ENCODE measurements at regions not wholly inside any gene's neighbourhood (a gene's known extent, or its start where the extent isn't known, plus 50 kb on each side); places are given as distances from the start of the nearest gene placed in this dataset.

- Histone ChIP-seq H3K27ac (no peak overlapping the region), H3K36me3 (no peaks in the 10 kb centered on the region), H3K9me3 (replicated peaks in 1 of 11) (peaks cover 0 to 17% (median 12%) of the 10 kb centered on the region in 11 experiments; a peak in 15 of 22 replicates), H3K4me2 (no peak overlapping the region), H3K27me3 (no peaks in the 10 kb centered on the region), H3K4me1 (no peaks in the 10 kb centered on the region), H3K4me3 (no peak overlapping the region), H3K9ac (no peak overlapping the region), H4K20me1 (no peaks in the 10 kb centered on the region)
- no peak for TF ChIP-seq Cebpa-rat (IDR thresholded peaks at IDR 0.05)
Measured at GRCh38 chr6:148044921-148045320, 297.7 kb upstream of the SASH1 start.

- H3K36me3 ChIP-seq = no peaks in the 10 kb centered on the region
- no peaks in the 10 kb centered on the region for H3K27me3 ChIP-seq
- no peak for TF ChIP-seq Cebpa-rat (IDR thresholded peaks at IDR 0.05)
- H4K20me1 ChIP-seq = no peaks in the 10 kb centered on the region
- no peak overlapping the region for H3K4me3 ChIP-seq
- H3K4me1 ChIP-seq = no peaks in the 10 kb centered on the region
- no peak overlapping the region for H3K9ac ChIP-seq
- no peak overlapping the region for H3K27ac ChIP-seq
- peaks cover 0 to 10% (median 4%) of the 10 kb centered on the region in 11 experiments; a peak in 8 of 22 replicates for H3K9me3 ChIP-seq (replicated peaks in 1 of 11)
- H3K4me2 ChIP-seq = no peak overlapping the region
Measured at GRCh38 chr6:148053209-148053608, 289.4 kb upstream of the SASH1 start.

DNA sequence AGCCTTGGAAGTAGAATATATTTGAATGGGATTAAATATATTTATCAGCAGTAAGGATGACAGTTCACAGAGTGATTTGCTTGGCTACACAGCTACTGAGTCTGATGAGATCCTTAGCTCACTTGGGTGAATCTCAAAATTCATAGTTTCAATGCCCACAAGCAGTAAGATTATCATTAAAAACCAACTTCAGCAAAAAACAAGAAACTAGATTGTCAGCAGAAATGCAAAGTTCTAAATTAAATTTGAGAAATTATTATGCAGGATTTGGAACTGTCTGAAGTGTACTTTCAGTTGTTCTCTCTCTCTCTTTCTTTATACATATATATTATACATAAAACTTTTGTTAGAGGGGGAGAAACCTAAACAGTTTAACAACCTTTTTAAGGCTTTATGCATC is 288.8 kb upstream of the SASH1 start:
- TF ChIP-seq Cebpa-rat (IDR thresholded peaks at IDR 0.05) = no peak

GRCh38 chr6:148054219-148054618 is 288.4 kb upstream of the SASH1 start:
- TF ChIP-seq Cebpa-rat (IDR thresholded peaks at IDR 0.05) = no peak
- Histone ChIP-seq H3K9ac (no peak overlapping the region), H4K20me1 (no peaks in the 10 kb centered on the region), H3K4me2 (no peak overlapping the region), H3K4me3 (no peak overlapping the region), H3K27ac (no peak overlapping the region), H3K27me3 (no peaks in the 10 kb centered on the region), H3K4me1 (no peaks in the 10 kb centered on the region), H3K9me3 (replicated peaks in 1 of 11) (peaks cover 5 to 18% (median 11%) of the 10 kb centered on the region in 11 experiments), H3K36me3 (no peaks in the 10 kb centered on the region)

More for the DNA sequence above, 288.8 kb upstream of the SASH1 start:
- no peak overlapping the region for H3K4me2 ChIP-seq
- no peak overlapping the region for H3K4me3 ChIP-seq
- no peaks in the 10 kb centered on the region for H3K27me3 ChIP-seq
- H3K9me3 ChIP-seq (replicated peaks in 1 of 11) = peaks cover under 1 to 14% (median 6%) of the 10 kb centered on the region in 11 experiments; a peak in 20 of 22 replicates
- H3K9ac ChIP-seq = no peak overlapping the region
- no peak overlapping the region for H3K27ac ChIP-seq
- H4K20me1 ChIP-seq = no peaks in the 10 kb centered on the region
- no peaks in the 10 kb centered on the region for H3K4me1 ChIP-seq
- no peaks in the 10 kb centered on the region for H3K36me3 ChIP-seq

GRCh38 chr6:148055419-148055818 is 287.2 kb upstream of the SASH1 start:
- H4K20me1 ChIP-seq = no peaks in the 10 kb centered on the region
- H3K9ac ChIP-seq = no peak overlapping the region
- H3K4me1 ChIP-seq = no peaks in the 10 kb centered on the region
- H3K9me3 ChIP-seq (replicated peaks in 1 of 11) = peaks cover 17 to 30% (median 23%) of the 10 kb centered on the region in 11 experiments
- H3K27me3 ChIP-seq = no peaks in the 10 kb centered on the region
- H3K36me3 ChIP-seq = no peaks in the 10 kb centered on the region; a peak in 1 of 22 replicates
- H3K4me2 ChIP-seq = no peak overlapping the region
- TF ChIP-seq Cebpa-rat (IDR thresholded peaks at IDR 0.05) = no peak
- no peak overlapping the region for H3K4me3 ChIP-seq
- no peak overlapping the region for H3K27ac ChIP-seq

DNA sequence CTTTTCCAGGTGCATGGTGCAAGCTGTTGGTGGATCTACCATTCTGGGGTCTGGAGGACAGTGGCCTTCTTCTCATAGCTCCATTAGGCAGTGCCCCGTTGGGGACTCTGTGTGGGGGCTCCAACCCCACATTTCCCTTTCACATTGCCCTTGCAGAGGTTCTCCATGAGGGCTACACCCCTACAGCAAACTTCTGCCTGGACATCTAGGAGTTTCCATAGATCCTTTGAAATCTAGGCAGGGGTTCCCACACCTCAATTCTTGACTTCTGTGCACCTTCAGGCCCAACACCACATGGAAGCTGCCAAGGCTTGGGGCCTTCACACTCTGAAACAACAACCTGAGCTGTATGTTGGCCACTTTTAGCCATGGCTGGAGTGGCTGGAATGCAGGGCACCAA is 282.8 kb upstream of the SASH1 start:
- Histone ChIP-seq H3K9me3 (replicated peaks in 1 of 11) (peaks cover 28 to 40% (median 35%) of the 10 kb centered on the region in 11 experiments), H3K27ac (no peak overlapping the region), H4K20me1 (no peaks in the 10 kb centered on the region), H3K4me1 (no peaks in the 10 kb centered on the region), H3K9ac (no peak overlapping the region), H3K4me3 (peak overlapping the region in 1 of 10 experiments; percentile 10; a peak in 1 of 20 replicates), H3K27me3 (no peaks in the 10 kb centered on the region), H3K4me2 (no peak overlapping the region), H3K36me3 (no peaks in the 10 kb centered on the region; a peak in 1 of 22 replicates)
- TF ChIP-seq Cebpa-rat (IDR thresholded peaks at IDR 0.05) = no peak

- Histone ChIP-seq H3K36me3 (no peaks in the 10 kb centered on the region; a peak in 1 of 22 replicates), H3K4me2 (no peak overlapping the region), H3K9ac (no peak overlapping the region), H3K4me3 (no peak overlapping the region), H3K9me3 (replicated peaks in 1 of 11) (peaks cover 16 to 28% (median 24%) of the 10 kb centered on the region in 11 experiments), H4K20me1 (no peaks in the 10 kb centered on the region; a peak in 1 of 22 replicates), H3K27ac (no peak overlapping the region), H3K27me3 (no peaks in the 10 kb centered on the region), H3K4me1 (no peaks in the 10 kb centered on the region)
- no peak for TF ChIP-seq Cebpa-rat (IDR thresholded peaks at IDR 0.05)
Measured at GRCh38 chr6:148064406-148065134, 278.1 kb upstream of the SASH1 start.

DNA sequence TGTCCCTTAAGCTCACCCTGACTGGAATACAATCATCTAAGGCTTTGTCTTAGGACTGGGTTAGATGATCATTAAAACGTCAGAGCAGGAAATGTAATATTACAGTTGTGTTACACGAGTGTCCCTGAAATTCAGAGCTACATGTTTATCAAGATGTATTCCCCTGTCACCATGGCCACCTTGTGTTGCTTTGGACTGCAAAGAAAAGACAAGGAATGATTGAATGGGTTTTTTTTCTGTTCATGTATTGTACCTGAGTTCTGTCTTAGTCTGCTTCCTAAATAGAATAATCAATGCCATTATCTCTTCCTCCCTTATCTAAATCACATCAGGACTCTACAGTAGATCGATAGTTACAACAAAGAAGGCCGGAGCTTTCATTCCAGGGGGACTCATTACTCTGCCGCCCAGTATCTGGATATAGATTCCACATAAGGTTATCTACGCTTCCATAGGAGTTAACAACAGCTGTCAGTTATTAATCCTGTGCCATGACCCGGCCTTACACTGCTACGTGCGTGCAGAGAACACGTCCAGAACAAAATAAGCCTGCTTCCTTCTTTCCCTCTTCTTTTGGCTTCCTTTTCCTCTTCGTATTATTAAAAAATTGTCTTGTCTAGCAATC is 274.1 kb upstream of the SASH1 start:
- Histone ChIP-seq H3K36me3 (no peaks in the 10 kb centered on the region), H3K4me3 (no peak overlapping the region), H3K27me3 (no peaks in the 10 kb centered on the region), H3K9me3 (replicated peaks in 1 of 11) (peaks cover 4 to 23% (median 13%) of the 10 kb centered on the region in 11 experiments; a peak in 18 of 22 replicates), H4K20me1 (no peaks in the 10 kb centered on the region; a peak in 1 of 22 replicates), H3K27ac (no peak overlapping the region), H3K9ac (no peak overlapping the region), H3K4me2 (no peak overlapping the region), H3K4me1 (no peaks in the 10 kb centered on the region)
- no peak for TF ChIP-seq Cebpa-rat (IDR thresholded peaks at IDR 0.05)

- TF ChIP-seq Cebpa-rat (IDR thresholded peaks at IDR 0.05) = no peak
- Histone ChIP-seq H3K9me3 (replicated peaks in 1 of 11) (peaks cover 4 to 19% (median 13%) of the 10 kb centered on the region in 11 experiments; a peak in 18 of 22 replicates), H3K4me3 (no peak overlapping the region), H3K4me2 (no peak overlapping the region), H3K36me3 (no peaks in the 10 kb centered on the region), H3K4me1 (peaks cover 0 to 6% (median 0%) of the 10 kb centered on the region in 10 experiments; a peak in 4 of 20 replicates), H4K20me1 (no peaks in the 10 kb centered on the region; a peak in 1 of 22 replicates), H3K9ac (no peak overlapping the region), H3K27ac (no peak overlapping the region), H3K27me3 (no peaks in the 10 kb centered on the region)
Measured at GRCh38 chr6:148069256-148069655, 273.4 kb upstream of the SASH1 start.

All from BLaER1 treated with 17β-estradiol and CSF1 and Interleukin-3, amounts not matched to agents 10 nM and 100 nM (cell line).